Right kidney (tissue), 1 donor: ENCODE measurements at regions not wholly inside any gene's neighbourhood (a gene's known extent, or its start where the extent isn't known, plus 50 kb on each side); places are given as distances from the start of the nearest gene placed in this dataset.
A peak's percentile ranks its signal among the peaks of the same experiment; 100 is the strongest.
"Not testable (repeated sequence)": the region's sequence is repeated elsewhere in the genome, so short reads cannot be mapped to it uniquely, and the experiment has no call there.

Source experiments
- DNase-seq: peaks from one replicate; pipeline ENCODE4 v3.0.0-alpha.2; 2016

GRCh38 chr20:48380661-48381060 is 447.1 kb downstream of the PREX1 start:
- no peak for DNase-seq

GRCh38 chr20:48378976-48379675 is 448.7 kb downstream of the PREX1 start:
- no peak for DNase-seq

- DNase-seq, result no peak
Measured at GRCh38 chr20:48377940-48378339, 449.9 kb downstream of the PREX1 start.

- DNase-seq, result no peak
Measured at GRCh38 chr20:48375804-48376203, 452.0 kb downstream of the PREX1 start.

GRCh38 chr20:48374991-48375595 is 452.7 kb downstream of the PREX1 start:
- no peak for DNase-seq

GRCh38 chr20:48374031-48374907 is 453.5 kb downstream of the PREX1 start:
- DNase-seq, result peak; percentile 49

- DNase-seq, result no peak
Measured at GRCh38 chr20:48373555-48373934, 454.3 kb downstream of the PREX1 start.

GRCh38 chr20:48372851-48373554 is 454.8 kb downstream of the PREX1 start:
- not testable (repeated sequence) for DNase-seq

GRCh38 chr20:48371211-48371610 is 456.6 kb downstream of the PREX1 start:
- DNase-seq, result no peak

GRCh38 chr20:48368580-48369021 is 459.2 kb downstream of the PREX1 start:
- DNase-seq, result not testable (repeated sequence)

- DNase-seq, result not testable (repeated sequence)
Measured at GRCh38 chr20:48367541-48368358, 460.0 kb downstream of the PREX1 start.

GRCh38 chr20:48366230-48366629 is 461.6 kb downstream of the PREX1 start:
- DNase-seq, result no peak

- no peak for DNase-seq
Measured at GRCh38 chr20:48364688-48365421, 462.9 kb downstream of the PREX1 start.

- no peak for DNase-seq
Measured at GRCh38 chr20:48364055-48364454, 463.7 kb downstream of the PREX1 start.

- no peak for DNase-seq
Measured at GRCh38 chr20:48360342-48360975, 467.3 kb downstream of the PREX1 start.

- DNase-seq, result no peak
Measured at GRCh38 chr20:48359692-48360341, 468.0 kb downstream of the PREX1 start.

GRCh38 chr20:48359055-48359390 is 468.8 kb downstream of the PREX1 start:
- DNase-seq, result not testable (repeated sequence)

GRCh38 chr20:48358176-48359054 is 469.4 kb downstream of the PREX1 start:
- no peak for DNase-seq

GRCh38 chr20:48357714-48358113 is 470.1 kb downstream of the PREX1 start:
- DNase-seq, result no peak
